ENCODE measurements at regions not wholly inside any gene's neighbourhood (a gene's known extent, or its start where the extent isn't known, plus 50 kb on each side); places are given as distances from the start of the nearest gene placed in this dataset.
"Not testable (repeated sequence)": the region's sequence is repeated elsewhere in the genome, so short reads cannot be mapped to it uniquely, and the experiment has no call there.

DNA sequence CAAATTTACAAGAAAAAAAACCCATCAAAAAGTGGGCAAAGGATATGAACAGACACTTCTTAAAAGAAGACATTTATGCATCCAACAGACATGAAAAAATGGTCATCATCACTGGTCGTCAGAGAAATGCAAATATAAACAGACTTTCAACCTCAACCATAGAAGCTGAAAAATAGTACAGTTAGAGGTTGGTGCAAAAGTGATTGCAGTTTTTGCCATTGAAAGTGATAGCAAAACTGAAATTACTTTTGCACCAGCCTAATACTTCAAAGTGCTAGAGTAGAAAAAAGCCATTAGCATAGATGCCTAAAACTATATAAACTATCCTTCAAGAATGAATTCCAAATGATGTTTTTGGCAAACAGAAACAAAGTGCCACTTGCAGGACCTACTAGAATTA lies 365.8 kb upstream of the DPYD start:
- in situ Hi-C loops (cut with MboI; ENCODE audit: low sequenced_read_pairs, unreplicated experiment) = no loop called here
- DNase-seq (ENCODE audit: low spot score) = no peak

DNA sequence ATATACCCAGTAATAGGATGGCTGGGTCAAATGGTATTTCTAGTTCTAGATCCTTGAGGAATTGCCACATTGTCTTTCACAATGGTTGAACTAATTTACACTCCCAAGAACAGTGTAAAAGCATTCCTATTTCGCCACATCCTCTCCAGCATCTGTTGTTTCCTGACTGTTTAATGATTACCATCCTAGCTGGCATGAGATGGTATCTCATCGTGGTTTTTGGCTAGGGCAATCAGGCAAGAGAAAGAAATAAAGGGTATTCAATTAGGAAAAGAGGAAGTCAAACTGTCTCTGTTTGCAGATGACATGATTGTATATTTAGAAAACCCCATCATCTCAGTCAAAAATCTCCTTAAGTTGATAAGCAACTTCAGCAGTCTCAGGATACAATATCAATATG lies 364.5 kb upstream of the DPYD start:
- in situ Hi-C loops (cut with MboI; ENCODE audit: low sequenced_read_pairs, unreplicated experiment); DNase-seq (ENCODE audit: low spot score): not testable (repeated sequence)

More for the DNA sequence above, 365.8 kb upstream of the DPYD start:
- TF ChIP-seq, protein P1, sequence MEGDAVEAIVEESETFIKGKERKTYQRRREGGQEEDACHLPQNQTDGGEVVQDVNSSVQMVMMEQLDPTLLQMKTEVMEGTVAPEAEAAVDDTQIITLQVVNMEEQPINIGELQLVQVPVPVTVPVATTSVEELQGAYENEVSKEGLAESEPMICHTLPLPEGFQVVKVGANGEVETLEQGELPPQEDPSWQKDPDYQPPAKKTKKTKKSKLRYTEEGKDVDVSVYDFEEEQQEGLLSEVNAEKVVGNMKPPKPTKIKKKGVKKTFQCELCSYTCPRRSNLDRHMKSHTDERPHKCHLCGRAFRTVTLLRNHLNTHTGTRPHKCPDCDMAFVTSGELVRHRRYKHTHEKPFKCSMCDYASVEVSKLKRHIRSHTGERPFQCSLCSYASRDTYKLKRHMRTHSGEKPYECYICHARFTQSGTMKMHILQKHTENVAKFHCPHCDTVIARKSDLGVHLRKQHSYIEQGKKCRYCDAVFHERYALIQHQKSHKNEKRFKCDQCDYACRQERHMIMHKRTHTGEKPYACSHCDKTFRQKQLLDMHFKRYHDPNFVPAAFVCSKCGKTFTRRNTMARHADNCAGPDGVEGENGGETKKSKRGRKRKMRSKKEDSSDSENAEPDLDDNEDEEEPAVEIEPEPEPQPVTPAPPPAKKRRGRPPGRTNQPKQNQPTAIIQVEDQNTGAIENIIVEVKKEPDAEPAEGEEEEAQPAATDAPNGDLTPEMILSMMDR (IDR thresholded peaks at IDR 0.05; ENCODE audit: borderline replicate concordance, control extremely low read depth, extremely low read depth, insufficient read depth, missing control alignments) = no peak

DNA sequence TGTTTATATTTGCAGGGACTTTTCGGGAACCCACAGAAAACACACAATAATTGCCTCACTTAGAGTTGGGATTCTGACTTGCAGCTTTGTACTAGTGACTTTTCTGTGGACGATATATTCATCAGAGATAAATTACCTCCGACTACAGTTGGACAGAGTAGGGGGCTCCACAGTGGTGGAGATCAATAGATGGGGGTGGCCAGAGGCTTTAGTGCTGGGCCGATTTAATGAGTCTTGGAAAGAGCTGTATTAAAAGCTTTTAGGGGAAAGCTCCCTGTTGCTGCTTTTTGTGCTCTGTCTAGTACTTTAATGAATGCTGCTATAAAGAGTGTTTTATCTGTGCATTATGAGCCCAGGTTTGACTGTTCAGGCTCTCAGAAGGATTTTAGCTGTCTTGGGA lies 359.2 kb upstream of the DPYD start:
- TF ChIP-seq, protein P1 (IDR thresholded peaks at IDR 0.05; ENCODE audit: borderline replicate concordance, control extremely low read depth, extremely low read depth, insufficient read depth, missing control alignments) = no peak
- in situ Hi-C loops (cut with MboI; ENCODE audit: low sequenced_read_pairs, unreplicated experiment) = no loop called here
- DNase-seq (ENCODE audit: low spot score) = no peak

DNA sequence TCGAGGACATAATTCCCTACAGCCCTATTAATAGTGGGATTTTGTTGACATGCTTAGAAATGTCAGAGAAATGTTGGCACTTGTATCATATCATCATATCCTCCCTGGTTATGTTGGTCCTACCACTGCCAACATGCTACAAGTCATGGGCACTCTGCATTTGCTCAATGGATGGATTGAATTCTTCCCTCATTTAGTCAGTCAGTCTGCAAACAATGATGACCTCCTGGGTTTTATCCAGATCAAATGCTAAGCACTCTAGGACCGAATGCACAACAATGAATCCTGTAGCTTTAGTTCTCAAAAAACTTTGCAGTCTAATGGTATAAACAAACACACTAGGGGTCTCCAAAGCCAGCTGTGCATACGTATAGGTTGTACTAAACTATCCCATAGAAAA lies 357.2 kb upstream of the DPYD start:
- no peak for DNase-seq (ENCODE audit: low spot score)
- TF ChIP-seq, protein P1 (IDR thresholded peaks at IDR 0.05; ENCODE audit: borderline replicate concordance, control extremely low read depth, extremely low read depth, insufficient read depth, missing control alignments) = no peak
- in situ Hi-C loops (cut with MboI; ENCODE audit: low sequenced_read_pairs, unreplicated experiment) = no loop called here

DNA sequence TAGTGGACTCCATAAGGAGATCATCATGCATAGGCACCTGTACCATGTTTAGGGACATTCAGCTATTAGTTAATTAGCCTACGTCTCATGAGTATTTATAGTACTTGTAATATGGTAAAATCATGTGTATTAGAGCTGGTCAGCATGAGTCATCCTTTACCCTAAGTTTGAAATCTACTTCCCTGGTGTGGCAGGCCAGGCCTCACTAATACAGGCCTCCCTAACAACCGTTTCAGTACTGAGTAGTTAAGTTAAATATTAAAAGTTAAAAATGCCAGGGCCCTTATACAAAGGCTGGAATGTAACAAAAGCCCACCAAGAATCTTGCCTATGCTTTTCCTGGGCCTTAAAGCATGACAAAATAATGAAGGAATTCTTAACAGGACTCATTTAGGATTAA lies 356.3 kb upstream of the DPYD start:
- in situ Hi-C loops (cut with MboI; ENCODE audit: low sequenced_read_pairs, unreplicated experiment) = no loop called here
- TF ChIP-seq, protein P1 (IDR thresholded peaks at IDR 0.05; ENCODE audit: borderline replicate concordance, control extremely low read depth, extremely low read depth, insufficient read depth, missing control alignments) = no peak
- no peak for DNase-seq (ENCODE audit: low spot score)

DNA sequence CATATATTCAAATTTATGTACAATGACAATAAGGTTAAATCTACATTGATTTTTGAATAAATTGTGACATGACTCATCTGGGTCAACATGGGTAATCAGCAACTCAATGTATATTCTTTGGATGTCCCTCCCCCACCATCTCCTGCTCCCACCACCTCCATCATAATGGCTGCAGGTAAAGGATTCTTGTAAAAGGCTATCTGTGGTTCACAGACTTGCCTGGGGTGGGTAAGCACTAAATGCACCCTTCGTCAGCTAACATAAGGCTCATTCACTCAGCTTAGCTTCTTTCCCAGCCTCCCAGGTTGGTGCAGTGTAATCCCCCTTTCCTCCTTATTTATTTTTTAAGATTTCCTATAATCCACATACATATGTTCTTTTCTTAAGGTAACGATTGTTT lies 355.7 kb upstream of the DPYD start:
- DNase-seq (ENCODE audit: low spot score) = no peak
- TF ChIP-seq, protein P1 (IDR thresholded peaks at IDR 0.05; ENCODE audit: borderline replicate concordance, control extremely low read depth, extremely low read depth, insufficient read depth, missing control alignments) = no peak
- in situ Hi-C loops (cut with MboI; ENCODE audit: low sequenced_read_pairs, unreplicated experiment) = no loop called here

DNA sequence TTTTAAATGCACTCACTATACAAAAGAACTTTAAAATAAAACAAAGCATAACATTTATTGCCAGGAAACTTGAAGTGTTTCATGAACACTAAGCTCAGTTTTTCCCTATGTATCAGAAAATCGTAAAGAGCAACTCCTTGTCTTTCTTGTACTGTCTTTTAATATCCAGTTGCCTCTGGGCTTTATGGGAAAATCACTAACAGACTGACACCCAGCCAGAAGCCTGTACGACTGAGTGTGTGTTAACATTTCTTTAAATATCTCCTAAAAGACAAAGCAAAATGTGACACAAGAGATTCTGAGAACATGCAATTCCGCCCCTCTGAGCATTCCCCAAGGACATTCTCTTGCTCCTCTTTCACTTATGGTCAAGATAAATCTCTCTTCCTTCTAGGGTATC lies 347.5 kb upstream of the DPYD start:
- TF ChIP-seq, protein P1 (IDR thresholded peaks at IDR 0.05; ENCODE audit: borderline replicate concordance, control extremely low read depth, extremely low read depth, insufficient read depth, missing control alignments) = no peak
- DNase-seq (ENCODE audit: low spot score) = no peak
- in situ Hi-C loops (cut with MboI; ENCODE audit: low sequenced_read_pairs, unreplicated experiment) = no loop called here

Measured in GM13976 (cell line).